GM23248 (cell line): ENCODE measurements at regions not wholly inside any gene's neighbourhood (a gene's known extent, or its start where the extent isn't known, plus 50 kb on each side); places are given as distances from the start of the nearest gene placed in this dataset.

Experiments
- EZH2 ChIP-seq: fragments of 200-600 bp; sonication (generic); IDR thresholded peaks from 2 replicates; pipeline ENCODE4 v1.6.1; 2018; ENCODE audit warnings: antibody characterized with exemption, mild to moderate bottlenecking; ENCODE audit not compliant: insufficient read depth, poor library complexity, severe bottlenecking
- EZH2phosphoT487 ChIP-seq: fragments of 200-600 bp; sonication (generic); IDR thresholded peaks from 2 replicates; pipeline ENCODE4 v1.6.1; 2018; ENCODE audit warnings: antibody characterized with exemption, moderate library complexity, mild to moderate bottlenecking, low read depth; ENCODE audit not compliant: insufficient read depth

- no peak for TF ChIP-seq EZH2
- no peak for TF ChIP-seq EZH2phosphoT487
Measured at GRCh38 chr4:157896726-157897125, 276.1 kb downstream of the GASK1B start.
